Stimulated activated naive CD8-positive, alpha-beta T cell treated with anti-CD3 and anti-CD28 coated beads, Interleukin-15, amount 100 ng/mL, for 72 hours (primary cell): ENCODE measurements at regions not wholly inside any gene's neighbourhood (a gene's known extent, or its start where the extent isn't known, plus 50 kb on each side); places are given as distances from the start of the nearest gene placed in this dataset.
"Not testable (repeated sequence)": the region's sequence is repeated elsewhere in the genome, so short reads cannot be mapped to it uniquely, and the experiment has no call there.

Experiments used
- ATAC-seq: fragments of 150-1000 bp; cut with Tn5 transposase; 2 replicates; pipeline ENCODE4 v1.10.0; 2021; ENCODE audit warnings: mild to moderate bottlenecking, moderate library complexity
- DNase-seq, 2 donors: peaks; one replicate each; pipeline ENCODE4 v3.0.0; 2021 to 2022
- H3K27ac Mint-ChIP-seq, 2 donors: one replicate each; pipeline ENCODE4 v1.8.0; 2022; ENCODE audit warnings: mild to moderate bottlenecking in 2 of 2, mixed read lengths in 2 of 2, moderate library complexity in 2 of 2
- H3K27me3 Mint-ChIP-seq: one replicate; pipeline ENCODE4 v1.8.0; 2022; ENCODE audit warnings: mixed read lengths
- H3K4me1 Mint-ChIP-seq: one replicate; pipeline ENCODE4 v1.8.0; 2022; ENCODE audit warnings: mild to moderate bottlenecking, mixed read lengths
- H3K4me3 Mint-ChIP-seq, 2 donors: one replicate each; pipeline ENCODE4 v1.8.0; 2022; ENCODE audit warnings: mild to moderate bottlenecking in 2 of 2, mixed read lengths in 2 of 2, moderate library complexity in 1 of 2
- H3K9me3 Mint-ChIP-seq, 2 donors: one replicate each; pipeline ENCODE4 v1.8.0; 2022; ENCODE audit warnings: mixed read lengths in 2 of 2

DNA sequence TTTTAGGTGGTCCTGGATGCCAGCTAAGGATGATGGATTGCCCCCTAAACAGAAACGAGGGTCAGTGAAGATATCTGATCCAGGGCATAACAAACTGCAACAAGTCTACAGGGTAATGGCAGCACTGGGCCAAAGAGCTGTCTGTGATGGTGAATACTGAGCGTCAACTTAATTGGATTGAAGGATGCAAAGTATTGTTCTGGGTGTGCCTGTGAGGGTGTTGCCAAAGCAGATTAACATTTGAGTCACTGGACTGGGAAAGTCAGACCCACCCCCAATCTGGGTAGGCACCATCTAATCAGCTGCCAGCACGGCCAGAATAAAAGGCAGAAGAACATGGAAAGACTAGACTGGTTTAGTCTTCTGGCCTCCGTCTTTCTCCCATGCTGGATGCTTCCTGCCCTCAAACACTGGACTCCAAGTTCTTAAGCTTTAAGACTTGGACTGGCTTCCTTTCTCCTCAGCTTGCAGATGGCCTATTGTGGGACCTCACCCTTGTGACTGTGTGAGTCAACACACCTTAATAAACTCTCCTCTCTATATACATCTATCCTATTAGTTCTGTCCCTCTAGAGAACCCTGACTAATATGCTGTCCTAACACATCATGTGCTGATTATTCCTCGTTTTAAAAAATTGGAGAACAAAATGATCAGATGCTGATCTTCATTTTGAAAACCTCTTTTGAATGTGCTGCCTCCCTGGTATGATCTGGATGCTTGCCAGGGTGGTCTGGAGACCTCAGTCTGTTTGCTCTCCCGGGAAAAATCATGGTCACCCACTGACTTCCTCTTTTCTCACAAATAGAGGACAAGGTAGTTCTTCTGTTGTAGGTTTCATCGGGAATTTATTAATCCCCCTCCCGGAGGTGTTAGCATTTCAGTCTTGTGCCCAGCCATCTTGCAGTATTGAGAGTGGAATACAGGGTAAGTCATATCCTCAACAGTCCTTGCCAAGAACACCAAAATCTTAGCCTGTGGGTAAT lies 234.7 kb downstream of the SETD4 start:
- no peak overlapping the region for H3K4me3 Mint-ChIP-seq
- no peak for DNase-seq
- H3K4me1 Mint-ChIP-seq = peaks cover 7% of the 10 kb centered on the region
- peaks cover 15% of the 10 kb centered on the region for H3K27me3 Mint-ChIP-seq
- H3K9me3 Mint-ChIP-seq = peaks cover 0 to 4% of the 10 kb centered on the region in 2 donors
- H3K27ac Mint-ChIP-seq = no peak overlapping the region
- no peak for ATAC-seq

GRCh38 chr21:35824136-35824535 lies 236.2 kb downstream of the SETD4 start:
- H3K27ac Mint-ChIP-seq = no peak overlapping the region
- no peak overlapping the region for H3K4me3 Mint-ChIP-seq
- ATAC-seq (no peak), DNase-seq (no peak)
- H3K4me1 Mint-ChIP-seq = peaks cover 4% of the 10 kb centered on the region
- peaks cover 10% of the 10 kb centered on the region for H3K27me3 Mint-ChIP-seq
- peaks cover 0 to 4% of the 10 kb centered on the region in 2 donors for H3K9me3 Mint-ChIP-seq

GRCh38 chr21:35819134-35819533 lies 241.2 kb downstream of the SETD4 start:
- H3K9me3 Mint-ChIP-seq = peaks cover 0 to 4% of the 10 kb centered on the region in 2 donors
- H3K4me1 Mint-ChIP-seq = no peaks in the 10 kb centered on the region
- no peak overlapping the region for H3K4me3 Mint-ChIP-seq
- no peak for ATAC-seq
- H3K27ac Mint-ChIP-seq = no peak overlapping the region
- no peak for DNase-seq
- no peaks in the 10 kb centered on the region for H3K27me3 Mint-ChIP-seq

DNA sequence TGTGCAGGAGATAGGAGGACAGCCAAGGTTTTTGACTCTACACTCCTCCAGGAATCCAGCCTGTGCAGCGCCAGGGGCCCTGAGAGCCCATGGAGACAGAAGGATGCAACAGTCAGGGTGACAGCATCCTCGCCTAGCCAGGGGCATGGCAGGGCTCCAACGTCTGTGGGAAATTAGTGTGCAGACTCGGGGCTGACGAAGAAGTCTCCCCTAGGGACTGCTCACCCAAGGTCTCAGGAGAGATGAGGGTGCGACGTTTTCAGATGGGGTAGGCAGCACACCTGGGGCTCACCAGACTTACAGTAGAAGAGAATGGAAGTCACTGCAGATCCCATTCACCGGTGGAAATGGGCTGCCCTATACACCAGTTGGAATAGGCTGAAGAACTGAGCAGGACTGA lies 241.7 kb downstream of the SETD4 start:
- H3K27me3 Mint-ChIP-seq = no peaks in the 10 kb centered on the region
- peaks cover 0 to 4% of the 10 kb centered on the region in 2 donors for H3K9me3 Mint-ChIP-seq
- no peak overlapping the region for H3K27ac Mint-ChIP-seq
- H3K4me3 Mint-ChIP-seq = no peak overlapping the region
- no peak for DNase-seq
- ATAC-seq = no peak
- no peaks in the 10 kb centered on the region for H3K4me1 Mint-ChIP-seq

- H3K27ac Mint-ChIP-seq = no peak overlapping the region
- no peak overlapping the region for H3K4me3 Mint-ChIP-seq
- ATAC-seq = no peak
- no peaks in the 10 kb centered on the region for H3K27me3 Mint-ChIP-seq
- no peaks in the 10 kb centered on the region for H3K4me1 Mint-ChIP-seq
- no peak for DNase-seq
- no peaks in the 10 kb centered on the region for H3K9me3 Mint-ChIP-seq
Measured at GRCh38 chr21:35814858-35815619, 245.3 kb downstream of the SETD4 start.

DNA sequence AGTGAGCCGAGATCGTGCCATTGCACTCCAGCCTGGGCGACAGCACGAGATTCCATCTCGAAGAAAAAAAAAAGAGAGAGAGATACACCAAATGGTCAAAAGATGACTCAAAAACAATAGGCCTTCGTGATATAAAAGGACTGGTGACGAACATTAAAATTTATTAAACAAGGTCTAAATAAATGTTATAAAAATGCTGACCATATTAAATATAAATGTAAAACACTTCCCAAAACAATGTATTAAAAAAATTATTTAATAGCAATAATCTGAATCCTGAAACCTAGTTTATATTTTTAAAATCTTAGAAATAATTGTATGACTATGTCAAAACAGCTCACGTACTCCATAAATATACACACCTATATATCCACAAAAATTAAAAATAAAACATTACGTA lies 247.6 kb downstream of the SETD4 start:
- Mint-ChIP-seq H3K9me3 (no peaks in the 10 kb centered on the region), H3K27me3 (no peaks in the 10 kb centered on the region), H3K27ac (no peak overlapping the region), H3K4me1 (no peaks in the 10 kb centered on the region), H3K4me3 (no peak overlapping the region)
- ATAC-seq = no peak
- DNase-seq = no peak

- ATAC-seq (no peak), DNase-seq (no peak)
- Mint-ChIP-seq H3K27ac (no peak overlapping the region), H3K9me3 (no peaks in the 10 kb centered on the region), H3K4me3 (no peak overlapping the region), H3K27me3 (no peaks in the 10 kb centered on the region), H3K4me1 (no peaks in the 10 kb centered on the region)
Measured at GRCh38 chr21:35811191-35811806, 249.0 kb downstream of the SETD4 start.

DNA sequence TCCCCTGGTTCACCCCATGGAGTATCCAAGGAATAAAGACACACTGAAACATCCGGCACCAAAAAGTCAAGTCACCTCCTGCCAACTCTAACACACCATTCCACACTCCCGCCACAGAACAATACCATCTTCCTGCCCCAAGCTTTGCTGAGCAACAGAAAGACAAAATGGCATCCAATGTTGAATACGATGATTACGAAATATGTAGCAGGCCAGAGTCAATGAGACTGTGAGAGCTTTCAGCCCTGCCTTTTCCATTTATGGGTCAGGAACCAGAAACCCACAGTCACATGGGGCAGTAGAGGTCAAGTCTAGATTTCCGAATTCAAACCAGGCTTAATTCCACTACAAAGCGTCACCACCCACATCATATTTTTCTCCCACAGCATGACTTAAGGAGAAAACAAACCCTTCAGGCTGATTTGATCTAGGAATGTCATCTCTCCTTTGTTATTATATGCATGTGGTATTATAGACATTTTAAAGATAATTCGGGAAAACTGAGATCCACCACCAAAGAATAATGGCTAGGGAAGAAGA lies 249.8 kb downstream of the SETD4 start:
- Mint-ChIP-seq H3K27ac (no peak overlapping the region), H3K9me3 (no peaks in the 10 kb centered on the region), H3K27me3 (no peaks in the 10 kb centered on the region), H3K4me1 (no peaks in the 10 kb centered on the region), H3K4me3 (no peak overlapping the region)
- DNase-seq = no peak
- ATAC-seq = no peak

DNA sequence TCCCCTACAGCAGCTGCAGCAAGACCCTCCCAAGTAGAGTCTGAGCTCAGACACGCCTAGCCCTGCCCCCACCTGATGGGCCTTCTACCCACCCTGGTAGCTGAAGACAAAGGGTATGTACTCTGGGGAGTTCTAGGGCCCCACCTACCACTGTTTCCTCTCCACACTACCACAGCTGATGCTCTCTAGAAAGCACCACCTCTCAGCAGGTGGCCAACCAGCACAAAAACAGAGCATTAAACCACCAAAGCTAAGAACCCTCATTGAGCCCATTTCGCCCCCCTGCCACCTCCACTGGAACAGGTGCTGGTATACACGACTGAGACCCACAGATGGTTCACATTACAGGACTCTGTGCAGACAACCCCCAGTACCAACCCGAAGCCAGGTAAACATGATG lies 258.9 kb downstream of the SETD4 start:
- H3K9me3 Mint-ChIP-seq = peaks cover 12 to 23% of the 10 kb centered on the region in 2 donors
- peak overlapping the region in 1 of 2 donors; percentile 61 for H3K27ac Mint-ChIP-seq
- no peak for DNase-seq
- H3K4me1 Mint-ChIP-seq = peaks cover 15% of the 10 kb centered on the region
- ATAC-seq = no peak
- no peaks in the 10 kb centered on the region for H3K27me3 Mint-ChIP-seq
- no peak overlapping the region for H3K4me3 Mint-ChIP-seq

DNA sequence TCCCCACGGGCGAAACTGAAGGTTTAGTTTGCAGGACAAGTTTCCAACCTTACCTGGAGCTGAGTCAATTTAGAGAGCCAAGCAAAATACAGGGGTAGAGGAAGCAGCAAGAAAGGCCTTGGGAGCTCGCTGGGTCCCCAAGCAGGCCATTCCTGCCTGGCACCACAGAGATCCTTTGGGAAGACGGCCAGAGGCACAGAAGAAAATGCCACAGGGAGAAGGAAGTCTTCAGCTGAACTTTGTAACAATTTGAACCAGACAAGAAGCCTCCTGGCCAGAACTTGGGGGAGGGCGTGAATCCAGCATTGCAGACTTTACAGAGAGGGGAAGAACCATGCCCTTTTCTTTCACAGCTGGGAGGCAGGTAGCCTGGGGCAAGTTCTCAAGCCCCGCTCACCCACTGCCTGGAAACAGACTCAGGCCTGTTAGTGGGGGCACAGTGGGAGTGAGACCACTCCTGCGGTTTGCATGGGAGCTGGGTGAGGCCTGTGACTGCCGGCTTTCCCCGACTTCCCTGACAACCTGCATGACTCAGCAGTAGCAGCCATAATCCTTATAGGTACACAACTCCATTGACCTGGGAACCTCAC lies 259.4 kb downstream of the SETD4 start:
- not testable (repeated sequence) for ATAC-seq, H3K4me3 Mint-ChIP-seq, H3K27ac Mint-ChIP-seq, H3K27me3 Mint-ChIP-seq, DNase-seq
- Mint-ChIP-seq H3K4me1 (peaks cover 15% of the 10 kb centered on the region), H3K9me3 (peaks cover 12 to 23% of the 10 kb centered on the region in 2 donors)

DNA sequence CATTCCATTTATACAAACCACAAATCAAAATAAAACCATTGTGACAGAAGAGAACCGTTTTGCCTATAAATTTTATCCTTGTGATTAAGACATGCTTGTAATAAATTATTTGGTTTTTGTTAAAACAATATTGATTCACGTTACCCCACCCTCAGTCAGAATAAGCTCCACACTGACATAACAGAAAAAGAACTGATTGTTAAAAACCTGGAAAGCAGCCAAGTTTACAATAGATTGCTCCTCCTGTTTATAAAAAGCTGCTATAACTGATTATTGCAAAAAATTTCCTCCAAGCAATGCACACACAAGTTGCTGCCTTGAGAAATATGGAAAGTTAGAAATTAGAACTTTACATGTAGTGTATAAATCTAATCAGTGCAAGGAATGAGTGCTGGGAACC lies 263.5 kb downstream of the SETD4 start:
- Mint-ChIP-seq H3K4me3 (no peak overlapping the region), H3K27me3 (no peaks in the 10 kb centered on the region)

GRCh38 chr21:35794527-35794926 lies 265.8 kb downstream of the SETD4 start:
- not testable (repeated sequence) for H3K27ac Mint-ChIP-seq, DNase-seq, H3K27me3 Mint-ChIP-seq, H3K9me3 Mint-ChIP-seq, ATAC-seq, H3K4me1 Mint-ChIP-seq, H3K4me3 Mint-ChIP-seq

More for the DNA sequence above, 263.5 kb downstream of the SETD4 start:
- Mint-ChIP-seq H3K4me1 (peaks cover 15% of the 10 kb centered on the region), H3K9me3 (peaks cover 3% of the 10 kb centered on the region in 2 donors), H3K27ac (no peak overlapping the region)
- ATAC-seq (no peak), DNase-seq (no peak)

- no peak for DNase-seq
- H3K4me3 Mint-ChIP-seq = no peak overlapping the region
Measured at GRCh38 chr21:35792569-35793305, 267.6 kb downstream of the SETD4 start.

DNA sequence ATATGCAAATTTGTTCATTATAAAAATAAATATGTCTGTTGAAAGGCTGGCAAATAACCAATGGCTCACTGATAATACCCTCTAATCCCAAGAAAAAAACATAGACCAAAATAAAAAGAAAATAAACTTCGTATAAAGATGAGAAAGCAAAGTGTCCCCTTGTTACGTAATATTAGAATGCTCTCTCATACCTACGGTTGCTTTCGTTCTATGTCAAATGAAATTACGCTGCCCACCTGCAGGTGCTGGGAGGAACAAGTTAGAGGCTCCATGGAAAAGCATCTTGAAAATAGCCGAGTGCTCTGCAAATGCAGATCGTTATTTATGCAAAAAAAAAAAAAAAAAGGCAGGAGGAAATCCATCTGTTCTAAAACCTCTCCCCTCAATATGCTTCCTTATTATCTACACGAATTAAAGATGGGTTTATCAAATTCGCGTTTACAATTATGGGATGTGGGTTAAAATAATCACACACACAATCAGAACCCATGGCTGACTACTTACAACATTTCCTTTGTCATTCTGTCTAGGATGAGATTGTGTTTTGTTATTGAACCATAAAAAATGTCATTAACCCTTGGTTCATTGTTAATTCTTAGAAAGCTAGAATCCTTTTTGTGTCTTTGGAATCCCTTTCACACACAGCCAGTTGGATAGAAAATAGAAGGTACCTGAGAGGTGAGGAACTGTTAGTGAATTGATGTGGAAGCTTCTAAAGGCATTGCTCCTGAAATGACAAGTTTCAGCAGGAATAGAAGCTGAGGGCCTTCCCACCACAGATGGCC lies 268.6 kb downstream of the SETD4 start:
- Mint-ChIP-seq H3K9me3 (no peaks in the 10 kb centered on the region), H3K27me3 (no peaks in the 10 kb centered on the region), H3K4me1 (no peaks in the 10 kb centered on the region), H3K4me3 (no peak overlapping the region), H3K27ac (no peak overlapping the region)
- no peak for DNase-seq
- no peak for ATAC-seq

More at GRCh38 chr21:35792569-35793305, 267.6 kb downstream of the SETD4 start:
- H3K27me3 Mint-ChIP-seq = no peaks in the 10 kb centered on the region
- no peak for ATAC-seq
- H3K4me1 Mint-ChIP-seq = no peaks in the 10 kb centered on the region
- no peaks in the 10 kb centered on the region for H3K9me3 Mint-ChIP-seq
- H3K27ac Mint-ChIP-seq = no peak overlapping the region
